Keratinocyte (primary cell): ENCODE measurements at regions not wholly inside any gene's neighbourhood (a gene's known extent, or its start where the extent isn't known, plus 50 kb on each side); places are given as distances from the start of the nearest gene placed in this dataset.

Experiments
- EZH2 ChIP-seq: IDR thresholded peaks from one replicate; pipeline ENCODE4 v1.6.1; 2012; ENCODE audit warnings: inconsistent platforms, mild to moderate bottlenecking, low read length, moderate library complexity
- TF ChIP-seq, protein P1 (sequence below), 3 experiments: IDR thresholded peaks in 1 of 3; conservative IDR thresholded peaks in 1 of 3; optimal IDR thresholded peaks in 1 of 3; 2 replicates in 2 of 3; 3 replicates in 1 of 3; pipeline versions ENCODE3 to v1.5.1; 2011; ENCODE audit warnings: low read length in 3 of 3, mild to moderate bottlenecking in 3 of 3, moderate library complexity in 2 of 3, control low read depth in 1 of 3, inconsistent platforms in 1 of 3; ENCODE audit not compliant: insufficient read depth in 2 of 3; ENCODE audit errors: extremely low read depth in 1 of 3

DNA sequence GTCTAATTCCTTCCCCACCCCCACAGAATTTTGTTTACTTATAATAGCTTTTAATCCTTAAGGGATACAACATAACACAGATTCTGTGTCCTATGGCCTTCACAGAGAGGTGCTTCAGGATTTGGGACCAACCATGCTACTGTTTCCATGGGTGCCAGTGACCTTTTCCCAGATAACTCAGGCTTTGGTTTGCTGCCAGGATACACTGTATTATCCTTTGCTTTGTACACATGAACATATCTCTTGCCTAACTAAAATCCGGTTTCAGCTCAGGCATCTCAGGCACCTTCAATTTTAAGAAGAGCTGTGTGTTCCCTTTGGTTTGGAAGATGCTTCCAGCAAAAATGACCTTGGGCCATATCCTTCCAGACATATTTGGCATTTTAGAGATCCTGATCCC is 428.4 kb upstream of the CDH5 start:
- TF ChIP-seq, protein P1, sequence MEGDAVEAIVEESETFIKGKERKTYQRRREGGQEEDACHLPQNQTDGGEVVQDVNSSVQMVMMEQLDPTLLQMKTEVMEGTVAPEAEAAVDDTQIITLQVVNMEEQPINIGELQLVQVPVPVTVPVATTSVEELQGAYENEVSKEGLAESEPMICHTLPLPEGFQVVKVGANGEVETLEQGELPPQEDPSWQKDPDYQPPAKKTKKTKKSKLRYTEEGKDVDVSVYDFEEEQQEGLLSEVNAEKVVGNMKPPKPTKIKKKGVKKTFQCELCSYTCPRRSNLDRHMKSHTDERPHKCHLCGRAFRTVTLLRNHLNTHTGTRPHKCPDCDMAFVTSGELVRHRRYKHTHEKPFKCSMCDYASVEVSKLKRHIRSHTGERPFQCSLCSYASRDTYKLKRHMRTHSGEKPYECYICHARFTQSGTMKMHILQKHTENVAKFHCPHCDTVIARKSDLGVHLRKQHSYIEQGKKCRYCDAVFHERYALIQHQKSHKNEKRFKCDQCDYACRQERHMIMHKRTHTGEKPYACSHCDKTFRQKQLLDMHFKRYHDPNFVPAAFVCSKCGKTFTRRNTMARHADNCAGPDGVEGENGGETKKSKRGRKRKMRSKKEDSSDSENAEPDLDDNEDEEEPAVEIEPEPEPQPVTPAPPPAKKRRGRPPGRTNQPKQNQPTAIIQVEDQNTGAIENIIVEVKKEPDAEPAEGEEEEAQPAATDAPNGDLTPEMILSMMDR (optimal IDR thresholded peaks at IDR 0.05 in 1 of 3, IDR thresholded peaks at IDR 0.05 in 1 of 3, conservative IDR thresholded peaks at IDR 0.05 in 1 of 3; ENCODE audit: extremely low read depth in 1 of 3, insufficient read depth in 2 of 3, low read length in 3 of 3): no peak
- TF ChIP-seq EZH2: no peak
